IPS-11a (cell line): ENCODE measurements at regions not wholly inside any gene's neighbourhood (a gene's known extent, or its start where the extent isn't known, plus 50 kb on each side); places are given as distances from the start of the nearest gene placed in this dataset.

Experiments used
- H3K4me3 ChIP-seq: one replicate; pipeline ENCODE4 v1.5.1; 2013; ENCODE audit warnings: low read depth, low read length, control low read depth

GRCh38 chr10:21327289-21327993 lies 198.0 kb downstream of the SKIDA1 start:
- H3K4me3 ChIP-seq = no peak overlapping the region

DNA sequence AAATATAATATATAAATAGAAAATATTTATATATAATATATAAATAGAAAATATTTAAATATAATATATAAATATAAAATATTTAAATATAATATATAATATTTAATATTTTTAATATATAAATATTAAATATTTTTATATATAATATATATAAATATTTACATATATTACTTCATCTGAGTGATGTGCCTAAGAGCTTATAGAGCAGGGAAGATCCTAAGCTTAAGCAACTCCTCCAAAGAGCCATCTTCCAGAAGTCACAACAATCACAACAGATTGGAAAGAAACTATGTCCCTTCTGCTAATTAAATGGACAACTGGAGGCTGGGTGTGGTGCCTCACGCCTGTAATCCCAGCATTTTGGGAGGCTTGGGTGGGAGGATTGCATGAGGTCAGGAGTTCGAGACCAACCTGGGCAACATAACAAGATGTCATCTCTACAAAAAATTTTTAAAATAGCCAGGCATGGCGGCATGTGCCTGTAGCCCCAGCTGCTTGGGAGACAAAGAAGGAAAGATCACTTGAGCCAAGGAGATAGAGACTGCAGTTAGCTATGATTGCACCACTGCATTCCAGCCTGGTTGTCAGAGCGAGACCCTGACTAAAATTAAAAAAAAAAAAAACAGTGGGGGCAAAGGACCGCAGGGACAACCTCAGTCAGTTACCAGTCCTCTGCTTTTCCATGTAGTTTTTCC lies 198.7 kb downstream of the SKIDA1 start:
- H3K4me3 ChIP-seq = no peak overlapping the region

- no peak overlapping the region for H3K4me3 ChIP-seq
These were observed 206.8 kb downstream of the SKIDA1 start for GRCh38 chr10:21318540-21319167.

- H3K4me3 ChIP-seq = no peak overlapping the region
These were observed 207.6 kb downstream of the SKIDA1 start for GRCh38 chr10:21317902-21318301.

DNA sequence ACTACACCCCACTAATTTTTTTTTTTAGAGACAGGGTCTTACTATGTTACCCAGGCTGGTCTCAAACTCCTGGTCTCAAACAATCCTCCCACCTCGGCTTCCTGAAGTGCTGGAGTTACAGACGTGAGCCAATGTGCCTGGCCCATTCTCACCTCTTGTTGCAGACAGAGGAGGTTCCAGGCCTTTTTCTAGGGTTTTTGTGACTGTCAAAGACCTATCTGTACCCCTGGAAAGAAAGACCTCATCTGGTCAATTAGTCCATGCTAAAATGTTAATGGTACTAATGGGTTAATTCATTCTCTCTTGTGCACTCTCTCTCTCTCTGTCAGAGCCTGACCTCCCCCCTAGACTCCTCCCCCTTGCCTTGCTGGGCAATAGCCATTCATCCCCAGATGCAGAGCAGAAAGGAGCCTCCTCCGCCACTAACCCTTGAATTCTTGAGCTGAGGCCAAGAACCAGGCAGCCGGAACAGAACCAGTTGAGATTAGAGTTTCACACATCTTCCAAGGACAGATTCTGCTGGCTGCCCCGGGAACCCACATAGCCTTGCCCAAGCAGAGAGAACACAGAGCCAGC lies 209.7 kb downstream of the SKIDA1 start:
- no peak overlapping the region for H3K4me3 ChIP-seq

GRCh38 chr10:21314906-21315644 lies 210.4 kb downstream of the SKIDA1 start:
- no peak overlapping the region for H3K4me3 ChIP-seq

DNA sequence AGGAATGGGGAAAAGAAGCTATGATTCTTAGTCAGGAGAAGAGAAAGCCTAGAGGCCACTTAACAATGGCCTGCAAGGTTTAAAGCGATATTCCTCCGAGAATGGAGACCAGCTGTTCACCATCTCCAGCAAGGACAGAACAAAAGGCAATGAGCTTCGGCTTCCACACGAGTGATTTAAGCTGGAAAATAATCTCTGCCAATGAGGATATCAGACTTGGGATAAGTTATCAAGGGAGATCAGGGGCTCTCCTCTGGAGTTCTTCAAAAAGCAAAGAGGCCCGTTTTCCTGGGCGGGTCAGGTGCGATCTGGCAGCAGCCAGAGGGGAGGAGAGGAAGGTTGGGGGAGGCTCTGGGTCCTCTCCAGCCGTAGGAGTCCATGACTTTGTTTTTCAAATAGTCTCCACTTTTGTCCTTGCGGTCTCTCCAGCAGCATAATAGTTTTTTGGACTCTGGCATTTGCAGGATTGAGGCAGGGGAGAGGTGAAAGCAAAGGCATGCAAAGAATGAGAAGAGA lies 211.3 kb downstream of the SKIDA1 start:
- H3K4me3 ChIP-seq = no peak overlapping the region

DNA sequence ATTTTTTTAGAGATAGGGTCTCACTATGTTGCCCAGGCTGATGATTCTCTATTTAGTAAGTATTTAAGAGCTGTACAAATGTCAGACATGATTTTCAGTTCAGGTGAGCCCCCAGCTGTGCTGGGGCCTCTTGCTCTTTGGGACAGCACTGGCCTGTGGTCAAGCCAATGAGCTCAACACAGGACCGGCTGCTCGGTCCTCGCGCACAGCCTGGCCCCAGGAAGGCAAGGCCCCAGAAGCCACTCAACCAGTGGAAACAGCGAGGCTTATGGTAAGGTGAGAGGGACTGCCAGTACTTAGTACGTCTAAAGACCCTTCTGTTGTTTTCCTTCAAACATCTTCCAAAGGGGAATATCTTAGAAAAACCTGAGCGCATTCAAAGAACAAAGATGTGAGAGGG lies 211.8 kb downstream of the SKIDA1 start:
- no peak overlapping the region for H3K4me3 ChIP-seq

DNA sequence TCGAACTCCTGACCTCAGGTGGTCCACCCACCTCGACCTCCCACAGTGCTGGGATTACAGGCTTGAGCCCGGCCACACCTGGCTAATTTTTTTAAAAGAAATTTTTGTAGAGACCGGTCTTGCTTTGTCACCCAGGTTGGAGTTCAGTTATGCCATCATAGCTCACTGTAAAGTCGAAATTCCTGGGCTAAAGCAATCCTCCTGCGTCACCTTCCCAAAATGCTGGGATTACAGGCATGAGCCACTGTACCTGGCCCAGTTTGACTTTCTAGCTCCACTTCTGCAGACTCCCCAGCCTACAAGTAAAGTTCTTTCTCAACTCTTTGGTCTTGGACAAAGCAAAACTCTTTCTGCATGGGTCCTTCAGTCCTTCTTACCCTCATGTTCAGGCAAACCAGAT lies 214.1 kb downstream of the SKIDA1 start:
- no peak overlapping the region for H3K4me3 ChIP-seq

DNA sequence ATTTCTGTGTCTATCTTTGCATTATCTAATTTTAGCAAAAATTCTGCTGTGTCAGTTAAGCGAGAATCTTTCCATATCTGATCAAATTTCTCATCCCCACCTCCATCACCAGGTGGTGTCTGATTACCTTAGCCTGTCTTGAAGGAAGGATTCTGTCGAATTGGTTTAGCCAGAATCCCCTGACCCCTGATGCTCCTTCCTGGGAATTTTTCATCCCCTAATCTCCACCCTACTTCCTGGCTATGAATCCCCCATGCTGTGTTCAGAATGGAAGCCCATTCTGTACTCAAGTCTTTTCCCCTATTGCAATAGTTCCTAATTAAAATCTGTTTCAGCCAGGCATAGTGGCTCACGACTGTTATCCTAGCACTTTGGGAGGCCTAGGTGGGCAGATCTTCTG lies 216.1 kb downstream of the SKIDA1 start:
- H3K4me3 ChIP-seq = no peak overlapping the region

GRCh38 chr10:21308946-21309345 lies 216.5 kb downstream of the SKIDA1 start:
- H3K4me3 ChIP-seq = no peak overlapping the region

GRCh38 chr10:21308018-21308417 lies 217.5 kb downstream of the SKIDA1 start:
- no peak overlapping the region for H3K4me3 ChIP-seq

- H3K4me3 ChIP-seq = no peak overlapping the region
These were observed 220.9 kb downstream of the SKIDA1 start for GRCh38 chr10:21304608-21305007.

GRCh38 chr10:21304198-21304597 lies 221.3 kb downstream of the SKIDA1 start:
- H3K4me3 ChIP-seq = no peak overlapping the region

GRCh38 chr10:21300551-21300950 lies 224.9 kb downstream of the SKIDA1 start:
- no peak overlapping the region for H3K4me3 ChIP-seq

- H3K4me3 ChIP-seq = no peak overlapping the region
These were observed 226.2 kb downstream of the SKIDA1 start for GRCh38 chr10:21299330-21299729.

DNA sequence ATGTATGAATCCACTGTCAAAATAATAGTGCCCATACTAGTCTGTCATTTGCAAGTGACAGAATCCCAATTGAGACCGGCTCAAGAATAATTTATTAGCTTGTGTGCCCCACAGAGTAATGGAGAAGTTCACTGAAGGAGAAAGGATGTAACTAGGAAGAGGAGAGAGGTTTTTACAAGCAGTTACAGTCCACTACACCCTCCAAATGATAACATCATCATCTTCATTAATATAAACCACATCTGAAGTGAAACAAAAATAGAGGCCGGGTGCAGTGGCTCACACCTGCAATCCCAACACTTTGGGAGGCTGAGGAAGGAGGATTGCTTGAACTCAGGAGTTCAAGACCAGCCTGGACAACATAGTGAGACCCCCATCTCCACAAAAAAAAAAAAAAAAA lies 226.8 kb downstream of the SKIDA1 start:
- no peak overlapping the region for H3K4me3 ChIP-seq

GRCh38 chr10:21297603-21298383 lies 227.7 kb downstream of the SKIDA1 start:
- H3K4me3 ChIP-seq = no peak overlapping the region

DNA sequence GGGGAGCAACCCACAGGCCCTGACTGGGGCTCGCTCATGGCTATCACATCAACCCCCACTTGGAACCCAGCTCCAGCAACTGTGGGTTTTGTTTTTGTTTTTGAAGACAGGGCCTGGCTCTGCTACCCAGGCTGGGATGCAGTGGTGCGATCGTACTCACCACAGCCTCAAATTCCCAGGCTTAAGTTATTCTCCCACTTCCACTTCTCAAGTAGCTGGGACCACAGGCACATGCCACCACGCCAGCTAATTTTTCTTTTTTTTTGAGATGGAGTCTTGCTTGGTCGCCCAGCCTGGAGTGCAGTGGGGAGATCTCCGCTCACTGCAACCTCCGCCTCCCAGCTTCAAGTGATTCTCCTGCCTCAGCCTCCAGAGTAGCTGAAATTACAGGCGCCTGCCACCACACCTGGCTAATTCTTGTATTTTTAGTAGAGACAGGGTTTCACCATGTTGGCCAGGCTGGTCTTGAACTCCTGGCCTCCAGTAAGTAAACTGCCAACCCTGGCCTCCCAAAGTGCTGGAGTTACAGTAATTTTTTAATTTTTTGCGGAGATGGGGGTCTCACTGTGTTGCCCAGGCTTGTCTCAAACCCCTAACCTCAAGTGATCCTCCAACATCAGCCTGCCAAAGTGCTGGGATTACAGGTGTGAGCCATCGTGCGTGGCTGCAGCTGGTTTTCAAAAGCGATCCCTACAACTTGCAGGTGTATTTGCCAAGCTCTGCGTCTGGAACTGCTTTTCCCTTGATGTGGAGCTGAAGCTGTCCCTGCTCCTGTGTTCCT lies 228.7 kb downstream of the SKIDA1 start:
- H3K4me3 ChIP-seq = no peak overlapping the region
